HL-60 (cell line): ENCODE measurements at regions not wholly inside any gene's neighbourhood (a gene's known extent, or its start where the extent isn't known, plus 50 kb on each side); places are given as distances from the start of the nearest gene placed in this dataset.
"Not testable (repeated sequence)": the region's sequence is repeated elsewhere in the genome, so short reads cannot be mapped to it uniquely, and the experiment has no call there.

ENCODE experiments used
- DNase-seq, 2 experiments: peaks; one replicate each; pipeline ENCODE4 v3.0.0-alpha.2; 2010 to 2020; ENCODE audit warnings: low read depth in 1 of 2, low spot score in 1 of 2
- H3K27ac ChIP-seq: fragments of 250-450 bp; sonication (Bioruptor Pico); replicated peaks from 2 replicates; pipeline ENCODE4 v1.5.1; 2020; ENCODE audit warnings: mild to moderate bottlenecking, moderate library complexity
- H3K27me3 ChIP-seq: fragments of 250-450 bp; sonication (Bioruptor Pico); 2 replicates; pipeline ENCODE4 v1.5.1; 2021; ENCODE audit warnings: mild to moderate bottlenecking, moderate library complexity; ENCODE audit not compliant: insufficient read depth, poor library complexity, severe bottlenecking
- H3K4me3 ChIP-seq: replicated peaks from 2 replicates; pipeline ENCODE4 v1.5.1; 2011; ENCODE audit warnings: mild to moderate bottlenecking, control low read depth, low read length; ENCODE audit not compliant: insufficient read depth
- CTCF ChIP-seq: IDR thresholded peaks from one replicate; pipeline ENCODE4 v1.5.1; 2011; ENCODE audit warnings: low read length, control low read depth, inconsistent platforms; ENCODE audit not compliant: insufficient read depth
- GABPA ChIP-seq: IDR thresholded peaks from 2 replicates; pipeline ENCODE4 v1.6.1; 2012; ENCODE audit warnings: low read depth
- POLR2AphosphoS5 ChIP-seq: IDR thresholded peaks from 2 replicates; pipeline ENCODE4 v1.6.1; 2012; ENCODE audit warnings: low read depth
- REST ChIP-seq: IDR thresholded peaks from 2 replicates; pipeline ENCODE4 v1.6.1; 2012; ENCODE audit warnings: low read depth; ENCODE audit not compliant: insufficient replicate concordance
- SPI1 ChIP-seq: IDR thresholded peaks from 2 replicates; pipeline ENCODE4 v1.6.1; 2012; ENCODE audit warnings: low read depth, mild to moderate bottlenecking, borderline replicate concordance

- DNase-seq: no peak
- no peak for TF ChIP-seq CTCF
- no peak for TF ChIP-seq GABPA
- TF ChIP-seq POLR2AphosphoS5: no peak
- TF ChIP-seq SPI1: no peak
- no peak for TF ChIP-seq REST
- Histone ChIP-seq H3K27ac (no peak overlapping the region), H3K4me3 (no peak overlapping the region), H3K27me3 (no peaks in the 10 kb centered on the region)
Observed at GRCh38 chr13:61495648-61496047, 80.0 kb upstream of the PCDH20 start.

- not testable (repeated sequence) for H3K27ac ChIP-seq, H3K27me3 ChIP-seq, DNase-seq, H3K4me3 ChIP-seq
Observed at GRCh38 chr13:61493556-61493955, 77.9 kb upstream of the PCDH20 start.

- Histone ChIP-seq H3K27ac (no peak overlapping the region), H3K27me3 (no peaks in the 10 kb centered on the region), H3K4me3 (no peak overlapping the region)
- DNase-seq: no peak
- TF ChIP-seq SPI1 (no peak), POLR2AphosphoS5 (no peak)
Observed at GRCh38 chr13:61486496-61486895, 70.8 kb upstream of the PCDH20 start.

- Histone ChIP-seq H3K4me3 (no peak overlapping the region), H3K27ac (no peak overlapping the region), H3K27me3 (no peaks in the 10 kb centered on the region)
- no peak for DNase-seq
- no peak for TF ChIP-seq GABPA
- no peak for TF ChIP-seq CTCF
- no peak for TF ChIP-seq REST
- TF ChIP-seq SPI1: no peak
Observed at GRCh38 chr13:61485128-61485765, 69.6 kb upstream of the PCDH20 start.

- H3K4me3 ChIP-seq: no peak overlapping the region
- no peaks in the 10 kb centered on the region for H3K27me3 ChIP-seq
- TF ChIP-seq REST: no peak
- TF ChIP-seq GABPA: no peak
- TF ChIP-seq POLR2AphosphoS5: no peak
- no peak for TF ChIP-seq SPI1
- TF ChIP-seq CTCF: no peak
- no peak overlapping the region for H3K27ac ChIP-seq
- DNase-seq: no peak
Observed at GRCh38 chr13:61477619-61478018, 62.0 kb upstream of the PCDH20 start.
